ENCODE measurements at regions not wholly inside any gene's neighbourhood (a gene's known extent, or its start where the extent isn't known, plus 50 kb on each side); places are given as distances from the start of the nearest gene placed in this dataset.

DNA sequence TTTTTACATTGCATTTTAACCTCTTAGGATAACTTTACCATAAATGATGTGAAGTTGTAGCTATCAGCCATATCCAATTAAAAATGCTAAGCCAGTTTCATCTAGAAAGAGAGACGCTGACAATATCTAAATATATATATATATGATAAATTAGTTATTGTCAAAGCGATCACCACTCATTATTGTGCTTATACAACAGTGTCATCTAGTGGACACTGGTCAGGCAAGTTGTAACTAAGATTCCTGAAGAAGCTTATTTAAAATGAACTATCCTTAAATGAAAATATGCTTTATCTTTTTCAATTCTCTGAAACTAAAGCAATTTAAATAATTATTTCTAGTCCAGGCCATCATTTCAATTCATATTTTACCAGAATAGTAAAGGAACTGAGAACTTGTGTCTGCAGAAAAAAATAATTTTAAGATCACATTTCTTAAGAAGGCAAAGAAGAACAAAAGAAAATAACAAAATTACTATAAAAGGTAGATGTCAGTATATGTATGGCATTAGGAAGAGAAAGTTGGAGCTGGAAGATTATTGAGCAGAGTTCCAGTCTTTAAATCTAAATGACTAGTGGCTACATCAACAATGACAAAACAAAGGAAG lies 193.3 kb upstream of the SNX7 start:
- no peak overlapping the region for H2BK5ac ChIP-seq (ENCODE audit: low read depth, low read length, poor library complexity, severe bottlenecking)
- H3K4me2 ChIP-seq (ENCODE audit: low read length, poor library complexity, severe bottlenecking), result no peak overlapping the region
- no peak overlapping the region for H3K4me3 ChIP-seq (ENCODE audit: insufficient read depth in 1 of 2, low read depth in 1 of 2, low read length in 2 of 2)
- H4K91ac ChIP-seq (ENCODE audit: low read length), result no peak overlapping the region
- H3K36me3 ChIP-seq (ENCODE audit: control insufficient read depth in 1 of 2, insufficient read depth in 2 of 2, low read depth in 1 of 2, low read length in 2 of 2), result no peaks in the 10 kb centered on the region
- no peak overlapping the region for H3K18ac ChIP-seq (ENCODE audit: low read depth in 1 of 2, low read length in 2 of 2)
- no CpG with 5 or more reads among the region's 2 CpGs for WGBS
- H3K4ac ChIP-seq (ENCODE audit: low read depth in 1 of 2, low read length in 2 of 2), result no peak overlapping the region
- H2BK120ac ChIP-seq (ENCODE audit: low read depth, low read length), result no peak overlapping the region
- H2BK12ac ChIP-seq (ENCODE audit: low read length in 2 of 2), result no peak overlapping the region
- no peak overlapping the region for H3K14ac ChIP-seq (ENCODE audit: low read length in 2 of 2)
- H4K8ac ChIP-seq (ENCODE audit: low read length), result no peak overlapping the region
- H3K27ac ChIP-seq (ENCODE audit: low read length, poor library complexity, severe bottlenecking), result no peak overlapping the region
- no peaks in the 10 kb centered on the region for H3K79me1 ChIP-seq (replicated peaks; ENCODE audit: low read length, poor library complexity, severe bottlenecking)
- peak overlapping the region; percentile 51 for H3K9ac ChIP-seq (ENCODE audit: low read length)
- peak; percentile 65 for DNase-seq
- H2AFZ ChIP-seq (ENCODE audit: low read depth, low read length), result no peak overlapping the region
- H2AK5ac ChIP-seq (ENCODE audit: low read length, severe bottlenecking), result no peak overlapping the region
- no peaks in the 10 kb centered on the region for H3K4me1 ChIP-seq (ENCODE audit: control insufficient read depth, insufficient read depth, low read depth, low read length)
- H3K27me3 ChIP-seq (ENCODE audit: control insufficient read depth in 1 of 2, insufficient read depth in 1 of 2, low read length in 2 of 2), result no peaks in the 10 kb centered on the region
- no peak overlapping the region for H2BK15ac ChIP-seq (ENCODE audit: low read depth, poor library complexity, severe bottlenecking)
- H3K23ac ChIP-seq (ENCODE audit: low read length in 2 of 2), result no peak overlapping the region
- H3K9me3 ChIP-seq (ENCODE audit: control insufficient read depth, low read length), result no peaks in the 10 kb centered on the region

DNA sequence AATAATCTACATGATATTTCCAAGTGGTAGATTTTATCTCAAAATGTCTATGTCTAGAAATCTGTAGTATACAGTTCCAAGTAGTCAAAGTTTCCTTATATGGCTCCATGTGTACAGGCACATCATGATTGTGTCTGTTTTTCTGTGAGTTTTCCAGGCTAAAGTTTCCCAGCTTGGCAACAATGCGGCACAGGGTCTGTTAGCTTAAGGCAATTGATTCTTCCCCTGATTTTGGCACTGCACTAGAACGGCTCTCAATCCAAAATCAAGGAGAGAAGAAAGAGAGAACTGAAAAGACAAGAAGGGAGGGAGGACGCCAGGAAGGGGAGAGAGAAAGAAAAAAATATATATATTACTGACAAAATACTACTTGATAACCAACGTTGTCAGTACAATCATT lies 193.9 kb upstream of the SNX7 start:
- H3K14ac ChIP-seq (ENCODE audit: low read length in 2 of 2), result no peak overlapping the region
- no peak for DNase-seq
- no peak overlapping the region for H2BK12ac ChIP-seq (ENCODE audit: low read length in 2 of 2)
- no peak overlapping the region for H3K4ac ChIP-seq (ENCODE audit: low read depth in 1 of 2, low read length in 2 of 2)
- no peak overlapping the region for H3K4me2 ChIP-seq (ENCODE audit: low read length, poor library complexity, severe bottlenecking)
- 95% methylated on average over 1 of the region's 4 CpGs for WGBS
- no peaks in the 10 kb centered on the region for H3K79me1 ChIP-seq (replicated peaks; ENCODE audit: low read length, poor library complexity, severe bottlenecking)
- no peaks in the 10 kb centered on the region for H3K4me1 ChIP-seq (ENCODE audit: control insufficient read depth, insufficient read depth, low read depth, low read length)
- H2AFZ ChIP-seq (ENCODE audit: low read depth, low read length), result no peak overlapping the region
- H4K8ac ChIP-seq (ENCODE audit: low read length), result no peak overlapping the region
- H3K27ac ChIP-seq (ENCODE audit: low read length, poor library complexity, severe bottlenecking), result no peak overlapping the region
- H4K91ac ChIP-seq (ENCODE audit: low read length), result no peak overlapping the region
- no peak overlapping the region for H2BK15ac ChIP-seq (ENCODE audit: low read depth, poor library complexity, severe bottlenecking)
- H2BK5ac ChIP-seq (ENCODE audit: low read depth, low read length, poor library complexity, severe bottlenecking), result no peak overlapping the region
- no peaks in the 10 kb centered on the region for H3K27me3 ChIP-seq (ENCODE audit: control insufficient read depth in 1 of 2, insufficient read depth in 1 of 2, low read length in 2 of 2)
- no peak overlapping the region for H2AK5ac ChIP-seq (ENCODE audit: low read length, severe bottlenecking)
- peak overlapping the region; percentile 51 for H3K9ac ChIP-seq (ENCODE audit: low read length)
- H3K18ac ChIP-seq (ENCODE audit: low read depth in 1 of 2, low read length in 2 of 2), result peak overlapping the region in 1 of 2 experiments; percentile 28
- no peaks in the 10 kb centered on the region for H3K36me3 ChIP-seq (ENCODE audit: control insufficient read depth in 1 of 2, insufficient read depth in 2 of 2, low read depth in 1 of 2, low read length in 2 of 2)
- no peak overlapping the region for H2BK120ac ChIP-seq (ENCODE audit: low read depth, low read length)
- no peak overlapping the region for H3K23ac ChIP-seq (ENCODE audit: low read length in 2 of 2)
- no peak overlapping the region for H3K4me3 ChIP-seq (ENCODE audit: insufficient read depth in 1 of 2, low read depth in 1 of 2, low read length in 2 of 2)
- no peaks in the 10 kb centered on the region for H3K9me3 ChIP-seq (ENCODE audit: control insufficient read depth, low read length)

DNA sequence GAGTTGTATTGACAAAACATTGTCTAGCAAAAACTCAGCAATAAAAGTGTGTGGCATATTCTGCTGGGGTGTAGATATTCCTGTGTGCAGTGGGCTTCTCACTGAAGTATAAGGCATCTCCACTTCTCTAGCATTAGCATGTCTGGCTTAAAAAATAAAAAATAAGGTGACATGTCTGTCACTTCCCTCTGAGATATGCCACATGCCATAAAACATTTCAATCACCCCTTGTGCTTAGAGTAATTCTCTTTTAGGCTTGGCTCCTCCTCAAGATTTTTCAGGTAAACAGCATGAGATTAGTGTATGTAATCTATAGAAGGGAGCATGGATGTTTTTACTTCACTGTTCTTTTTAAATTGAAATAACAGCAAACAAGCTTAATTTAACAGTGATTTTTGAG lies 194.4 kb upstream of the SNX7 start:
- Histone ChIP-seq H2BK120ac (ENCODE audit: low read depth, low read length) (no peak overlapping the region), H3K14ac (ENCODE audit: low read length in 2 of 2) (no peak overlapping the region), H3K4me2 (ENCODE audit: low read length, poor library complexity, severe bottlenecking) (no peak overlapping the region), H3K27me3 (ENCODE audit: control insufficient read depth in 1 of 2, insufficient read depth in 1 of 2, low read length in 2 of 2) (no peaks in the 10 kb centered on the region), H3K4ac (ENCODE audit: low read depth in 1 of 2, low read length in 2 of 2) (peak overlapping the region in 1 of 2 experiments; percentile 64), H3K18ac (ENCODE audit: low read depth in 1 of 2, low read length in 2 of 2) (no peak overlapping the region), H3K9ac (ENCODE audit: low read length) (no peak overlapping the region), H3K27ac (ENCODE audit: low read length, poor library complexity, severe bottlenecking) (no peak overlapping the region), H3K23ac (ENCODE audit: low read length in 2 of 2) (no peak overlapping the region), H3K4me1 (ENCODE audit: control insufficient read depth, insufficient read depth, low read depth, low read length) (no peaks in the 10 kb centered on the region), H3K36me3 (ENCODE audit: control insufficient read depth in 1 of 2, insufficient read depth in 2 of 2, low read depth in 1 of 2, low read length in 2 of 2) (no peaks in the 10 kb centered on the region), H4K91ac (ENCODE audit: low read length) (no peak overlapping the region), H2AFZ (ENCODE audit: low read depth, low read length) (no peak overlapping the region), H3K79me1 (replicated peaks; ENCODE audit: low read length, poor library complexity, severe bottlenecking) (no peaks in the 10 kb centered on the region), H3K4me3 (ENCODE audit: insufficient read depth in 1 of 2, low read depth in 1 of 2, low read length in 2 of 2) (no peak overlapping the region), H2BK12ac (ENCODE audit: low read length in 2 of 2) (no peak overlapping the region), H2BK5ac (ENCODE audit: low read depth, low read length, poor library complexity, severe bottlenecking) (no peak overlapping the region), H2AK5ac (ENCODE audit: low read length, severe bottlenecking) (no peak overlapping the region), H4K8ac (ENCODE audit: low read length) (no peak overlapping the region), H3K9me3 (ENCODE audit: control insufficient read depth, low read length) (no peaks in the 10 kb centered on the region), H2BK15ac (ENCODE audit: low read depth, poor library complexity, severe bottlenecking) (no peak overlapping the region)
- DNase-seq, result no peak

DNA sequence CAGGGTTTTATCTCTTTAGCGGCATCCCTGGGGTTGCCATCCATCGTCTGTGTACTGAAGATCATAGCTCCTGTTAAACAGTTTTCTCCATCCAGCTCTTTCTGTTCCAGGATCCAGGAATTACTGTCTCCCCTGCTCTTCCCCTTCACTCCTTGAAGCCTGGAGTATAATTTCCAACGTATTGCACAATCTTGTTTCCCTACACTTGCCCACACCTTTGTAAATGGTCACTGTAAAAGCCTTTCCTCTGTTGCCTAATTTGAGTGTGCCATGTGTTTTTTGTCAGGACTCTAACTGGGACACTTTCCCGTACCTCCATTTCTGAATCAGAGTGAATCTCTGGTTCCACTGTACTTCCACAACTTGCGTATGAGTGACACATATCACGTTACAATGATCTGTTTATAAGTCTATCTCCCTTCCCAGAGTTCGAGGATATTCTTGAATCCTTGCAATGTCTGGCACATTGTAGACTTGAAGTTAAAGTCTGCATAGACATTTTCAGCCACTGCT lies 199.6 kb upstream of the SNX7 start:
- DNase-seq, result no peak
- Histone ChIP-seq H4K8ac (ENCODE audit: low read length) (no peak overlapping the region), H3K36me3 (ENCODE audit: control insufficient read depth in 1 of 2, insufficient read depth in 2 of 2, low read depth in 1 of 2, low read length in 2 of 2) (no peaks in the 10 kb centered on the region), H3K9ac (ENCODE audit: low read length) (no peak overlapping the region), H3K27ac (ENCODE audit: low read length, poor library complexity, severe bottlenecking) (no peak overlapping the region), H3K4me2 (ENCODE audit: low read length, poor library complexity, severe bottlenecking) (no peak overlapping the region), H2BK120ac (ENCODE audit: low read depth, low read length) (no peak overlapping the region), H3K79me1 (replicated peaks; ENCODE audit: low read length, poor library complexity, severe bottlenecking) (no peaks in the 10 kb centered on the region), H2BK12ac (ENCODE audit: low read length in 2 of 2) (no peak overlapping the region), H3K18ac (ENCODE audit: low read depth in 1 of 2, low read length in 2 of 2) (no peak overlapping the region), H2AK5ac (ENCODE audit: low read length, severe bottlenecking) (no peak overlapping the region), H3K27me3 (ENCODE audit: control insufficient read depth in 1 of 2, insufficient read depth in 1 of 2, low read length in 2 of 2) (no peaks in the 10 kb centered on the region), H3K4me3 (ENCODE audit: insufficient read depth in 1 of 2, low read depth in 1 of 2, low read length in 2 of 2) (no peak overlapping the region), H3K4ac (ENCODE audit: low read depth in 1 of 2, low read length in 2 of 2) (no peak overlapping the region), H3K9me3 (ENCODE audit: control insufficient read depth, low read length) (no peaks in the 10 kb centered on the region), H3K23ac (ENCODE audit: low read length in 2 of 2) (no peak overlapping the region), H2BK15ac (ENCODE audit: low read depth, poor library complexity, severe bottlenecking) (no peak overlapping the region), H4K91ac (ENCODE audit: low read length) (no peak overlapping the region), H3K14ac (ENCODE audit: low read length in 2 of 2) (no peak overlapping the region), H3K4me1 (ENCODE audit: control insufficient read depth, insufficient read depth, low read depth, low read length) (no peaks in the 10 kb centered on the region), H2AFZ (ENCODE audit: low read depth, low read length) (no peak overlapping the region), H2BK5ac (ENCODE audit: low read depth, low read length, poor library complexity, severe bottlenecking) (no peak overlapping the region)
- WGBS, result 96% methylated on average over 7 of the region's 7 CpGs

Data from mesenchymal stem cell (in vitro differentiated cells and primary cell).